Gastrocnemius medialis (tissue), 4 donors: ENCODE measurements at regions not wholly inside any gene's neighbourhood (a gene's known extent, or its start where the extent isn't known, plus 50 kb on each side); places are given as distances from the start of the nearest gene placed in this dataset.
A peak's percentile ranks its signal among the peaks of the same experiment; 100 is the strongest.

ENCODE experiments used
- ATAC-seq, 2 donors: fragments of 150-250 bp; one replicate each; pipeline ENCODE4 v1.9.1; 2016
- DNase-seq, 2 donors: peaks; one replicate each; pipeline ENCODE4 v3.0.0-alpha.2; 2019
- H3K27ac ChIP-seq, 4 donors: fragments of 200-600 bp; sonication (generic); 1 replicate in 1 of 4; 2 replicates in 3 of 4; pipeline ENCODE4 v1.5.1; 2016 to 2018; ENCODE audit warnings: mild to moderate bottlenecking in 2 of 4, moderate library complexity in 1 of 4
- H3K27me3 ChIP-seq, 3 donors: fragments of 200-600 bp; sonication (generic) in 2 of 3; 1 replicate in 1 of 3; 2 replicates in 2 of 3; pipeline versions ENCODE4 v1.5.1 to v1.6.0; 2016 to 2019; ENCODE audit warnings: mild to moderate bottlenecking in 1 of 3, moderate library complexity in 1 of 3
- H3K36me3 ChIP-seq, 2 donors: fragments of 200-600 bp; sonication (generic) in 1 of 2; one replicate each; pipeline ENCODE4 v1.5.1; 2017 to 2018
- H3K4me1 ChIP-seq, 2 donors: fragments of 200-600 bp; sonication (generic) in 1 of 2; one replicate each; pipeline ENCODE4 v1.5.1; 2016 to 2017; ENCODE audit warnings: mild to moderate bottlenecking in 2 of 2
- H3K4me3 ChIP-seq, 4 donors: fragments of 200-600 bp; sonication (generic) in 3 of 4; 1 replicate in 1 of 4; 2 replicates in 3 of 4; pipeline ENCODE4 v1.5.1; 2016 to 2019; ENCODE audit warnings: mild to moderate bottlenecking in 2 of 4
- H3K9me3 ChIP-seq, 3 donors: fragments of 200-600 bp; sonication (generic) in 2 of 3; 1 replicate in 1 of 3; 2 replicates in 2 of 3; pipeline ENCODE4 v1.5.1; 2016 to 2019
- CTCF ChIP-seq, 5 experiments: fragments of 450-650 bp in 3 of 5; fragments of 200-600 bp in 2 of 5; sonication (generic) in 2 of 5; IDR thresholded peaks in 4 of 5; conservative IDR thresholded peaks in 1 of 5; 1 replicate in 4 of 5; 2 replicates in 1 of 5; pipeline ENCODE4 v1.5.1; 2016 to 2019; ENCODE audit warnings: antibody characterized with exemption in 5 of 5, mild to moderate bottlenecking in 3 of 5, moderate library complexity in 3 of 5
- POLR2A ChIP-seq, 2 donors: fragments of 450-650 bp; IDR thresholded peaks; one replicate each; pipeline ENCODE4 v1.6.1; 2017; ENCODE audit warnings: antibody characterized with exemption in 2 of 2, mild to moderate bottlenecking in 2 of 2, moderate library complexity in 2 of 2
- in situ Hi-C, 4 donors: fragments of 200-750 bp; cut with MboI; loops; one replicate each; pipeline versions ENCODE4 v1.15.0 to v1.8.0; 2017; ENCODE audit warnings: low sequenced_read_pairs in 4 of 4
- intact Hi-C: fragments of 100-400 bp; cut with DNase I; formaldehyde crosslinking; loops from one replicate; pipeline ENCODE4 v1.15.1; 2023; ENCODE audit warnings: low total_unique reads

GRCh38 chr6:113301651-113302050 is 555.5 kb upstream of the MARCKS start:
- no peaks in the 10 kb centered on the region for H3K4me1 ChIP-seq
- H3K9me3 ChIP-seq: no peaks in the 10 kb centered on the region
- intact Hi-C loops (no loop called here), in situ Hi-C loops (loop anchor here in 3 of 4 donors (10.0 to 25.0 kb wide), 3 partner anchors 561 to 583 kb away; partner anchors contain the start of gene MARCKS (in 1 of the 3))
- no peak overlapping the region for H3K4me3 ChIP-seq
- no peaks in the 10 kb centered on the region for H3K27me3 ChIP-seq
- ATAC-seq (no peak), DNase-seq (no peak)
- no peaks in the 10 kb centered on the region for H3K36me3 ChIP-seq
- TF ChIP-seq POLR2A (IDR thresholded peaks at IDR 0.05) (no peak), CTCF (IDR thresholded peaks at IDR 0.05 in 4 of 5, conservative IDR thresholded peaks at IDR 0.05 in 1 of 5) (no peak)
- H3K27ac ChIP-seq: no peak overlapping the region

GRCh38 chr6:113304116-113304515 is 553.0 kb upstream of the MARCKS start:
- TF ChIP-seq CTCF (IDR thresholded peaks at IDR 0.05 in 4 of 5, conservative IDR thresholded peaks at IDR 0.05 in 1 of 5) (no peak), POLR2A (IDR thresholded peaks at IDR 0.05) (no peak)
- no peak for DNase-seq
- in situ Hi-C loops (loop anchor here in 3 of 4 donors (10.0 to 25.0 kb wide), 3 partner anchors 558 to 581 kb away; partner anchors contain the start of gene MARCKS (in 1 of the 3)), intact Hi-C loops (no loop called here)
- H3K36me3 ChIP-seq: no peaks in the 10 kb centered on the region
- H3K4me1 ChIP-seq: no peaks in the 10 kb centered on the region
- no peak overlapping the region for H3K4me3 ChIP-seq
- ATAC-seq: no peak
- no peak overlapping the region for H3K27ac ChIP-seq
- no peaks in the 10 kb centered on the region for H3K9me3 ChIP-seq
- H3K27me3 ChIP-seq: no peaks in the 10 kb centered on the region

GRCh38 chr6:113306552-113307145 is 550.5 kb upstream of the MARCKS start:
- Histone ChIP-seq H3K27me3 (no peaks in the 10 kb centered on the region), H3K9me3 (no peaks in the 10 kb centered on the region), H3K4me3 (no peak overlapping the region), H3K36me3 (no peaks in the 10 kb centered on the region), H3K4me1 (no peaks in the 10 kb centered on the region), H3K27ac (no peak overlapping the region)
- ATAC-seq: peak in 1 of 2 donors; percentile 90
- intact Hi-C loops (loop anchor here (1.0 to 2.0 kb wide), 2 partner anchors 553 to 572 kb away; no protein-coding TSS in a partner anchor), in situ Hi-C loops (loop anchor here (5.0 to 25.0 kb wide), 4 partner anchors 551 to 578 kb away; partner anchors contain the start of gene MARCKS (in 2 of the 4))
- peak; percentile 16 to 40 for DNase-seq
- TF ChIP-seq POLR2A (IDR thresholded peaks at IDR 0.05): no peak
- TF ChIP-seq CTCF (IDR thresholded peaks at IDR 0.05 in 4 of 5, conservative IDR thresholded peaks at IDR 0.05 in 1 of 5): peak in 4 of 5 experiments; percentile 60 to 71 (median 64)

- no peak overlapping the region for H3K4me3 ChIP-seq
- no peak for TF ChIP-seq CTCF (IDR thresholded peaks at IDR 0.05 in 4 of 5, conservative IDR thresholded peaks at IDR 0.05 in 1 of 5)
- no peak for TF ChIP-seq POLR2A (IDR thresholded peaks at IDR 0.05)
- H3K36me3 ChIP-seq: no peaks in the 10 kb centered on the region
- DNase-seq (no peak), ATAC-seq (no peak)
- intact Hi-C loops: no loop called here
- H3K9me3 ChIP-seq: no peaks in the 10 kb centered on the region
- no peak overlapping the region for H3K27ac ChIP-seq
- no peaks in the 10 kb centered on the region for H3K4me1 ChIP-seq
- H3K27me3 ChIP-seq: no peaks in the 10 kb centered on the region
- in situ Hi-C loops: loop anchor here (5.0 to 25.0 kb wide), 4 partner anchors 549 to 577 kb away; partner anchors contain the start of gene MARCKS (in 2 of the 4)
Observed at GRCh38 chr6:113308266-113308665, 548.9 kb upstream of the MARCKS start.
